Sigmoid colon (tissue), 6 donors: ENCODE measurements at regions not wholly inside any gene's neighbourhood (a gene's known extent, or its start where the extent isn't known, plus 50 kb on each side); places are given as distances from the start of the nearest gene placed in this dataset.

Experiments
- DNase-seq: peaks from one replicate; pipeline ENCODE4 v3.0.0-alpha.2; 2019
- H3K27ac ChIP-seq, 4 donors: fragments of 200-600 bp; sonication (generic); one replicate each; pipeline ENCODE4 v1.5.1; 2016 to 2019; ENCODE audit warnings: mild to moderate bottlenecking in 1 of 4
- H3K27me3 ChIP-seq, 3 donors: fragments of 200-600 bp; sonication (generic); one replicate each; pipeline ENCODE4 v1.5.1; 2019; ENCODE audit warnings: mild to moderate bottlenecking in 1 of 3
- H3K36me3 ChIP-seq, 4 donors: fragments of 200-600 bp; sonication (generic); one replicate each; pipeline ENCODE4 v1.5.1; 2016 to 2019
- H3K4me1 ChIP-seq, 4 donors: fragments of 200-600 bp; sonication (generic); one replicate each; pipeline ENCODE4 v1.5.1; 2017 to 2019
- H3K4me3 ChIP-seq, 4 donors: fragments of 200-600 bp; sonication (generic); one replicate each; pipeline ENCODE4 v1.5.1; 2017 to 2019; ENCODE audit warnings: mild to moderate bottlenecking in 2 of 4, moderate library complexity in 1 of 4
- H3K9me3 ChIP-seq, 4 donors: fragments of 200-600 bp in 3 of 4; sonication (generic) in 3 of 4; one replicate each; pipeline versions ENCODE4 v1.5.1 to v1.6.1; 2013 to 2019
- EP300 ChIP-seq, 4 donors: sonication (generic); formaldehyde crosslinking; IDR thresholded peaks; one replicate each; pipeline ENCODE4 v1.6.1; 2017; ENCODE audit warnings: antibody characterized with exemption in 4 of 4
- POLR2A ChIP-seq, 2 donors: fragments of 450-650 bp; IDR thresholded peaks; one replicate each; pipeline ENCODE4 v1.6.1; 2016; ENCODE audit warnings: antibody characterized with exemption in 2 of 2, mild to moderate bottlenecking in 2 of 2, moderate library complexity in 2 of 2
- POLR2AphosphoS5 ChIP-seq, 4 donors: sonication (generic); formaldehyde crosslinking; IDR thresholded peaks; one replicate each; pipeline ENCODE4 v1.6.1; 2017; ENCODE audit warnings: antibody characterized with exemption in 4 of 4
- WGBS, 2 donors: extraction: QIAGEN DNeasy Blood & Tissue Kit; methylation state at CpG; one replicate each; pipeline ENCODE4 v1.1.7; 2013; 5-methylcytosine and 5-hydroxymethylcytosine counted together
- intact Hi-C: fragments of 100-400 bp; cut with DNase I; formaldehyde crosslinking; loops from one replicate; pipeline ENCODE4 v1.15.1; 2023
- TF ChIP-seq, protein P1 (sequence below), 4 experiments: fragments of 450-650 bp in 3 of 4; fragments of 200-600 bp in 1 of 4; IDR thresholded peaks; one replicate each; pipeline ENCODE4 v1.5.1; 2016 to 2019; ENCODE audit warnings: antibody characterized with exemption in 4 of 4, mild to moderate bottlenecking in 3 of 4, moderate library complexity in 2 of 4
- donor health status: healthy with polysubstance abuse.
- donor health status: healthy.

DNA sequence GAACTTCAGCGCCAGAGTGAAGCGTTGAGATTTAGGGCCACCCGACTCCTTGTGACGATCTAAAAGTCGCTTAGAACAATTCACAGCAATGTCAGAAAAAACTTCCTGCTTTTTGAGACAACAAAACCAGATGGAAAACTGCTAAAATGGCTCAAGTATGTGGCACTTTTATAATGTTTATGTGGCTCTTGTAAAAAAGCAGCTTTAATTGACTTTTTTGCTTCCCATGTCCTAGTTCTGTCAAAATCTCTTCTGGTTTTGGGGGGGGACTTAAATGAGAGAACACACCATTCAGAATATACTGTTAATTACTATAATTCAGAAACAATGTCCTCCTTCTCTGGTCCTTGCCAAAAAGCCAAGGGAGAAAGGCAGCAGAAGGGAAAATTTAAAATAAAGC is 154.7 kb upstream of the LSM14A start:
- Histone ChIP-seq H3K4me3 (no peak overlapping the region), H3K4me1 (no peaks in the 10 kb centered on the region), H3K36me3 (no peaks in the 10 kb centered on the region), H3K9me3 (peaks cover 0 to 8% (median 1%) of the 10 kb centered on the region in 4 donors), H3K27me3 (peaks cover 0 to 27% (median 5%) of the 10 kb centered on the region in 3 donors), H3K27ac (no peak overlapping the region)
- WGBS, 2 donors = 46 to 67% methylated on average over 5 of the region's 5 CpGs
- TF ChIP-seq POLR2A (IDR thresholded peaks at IDR 0.05) (no peak), EP300 (IDR thresholded peaks at IDR 0.05) (no peak), POLR2AphosphoS5 (IDR thresholded peaks at IDR 0.05) (no peak)
- TF ChIP-seq, protein P1, sequence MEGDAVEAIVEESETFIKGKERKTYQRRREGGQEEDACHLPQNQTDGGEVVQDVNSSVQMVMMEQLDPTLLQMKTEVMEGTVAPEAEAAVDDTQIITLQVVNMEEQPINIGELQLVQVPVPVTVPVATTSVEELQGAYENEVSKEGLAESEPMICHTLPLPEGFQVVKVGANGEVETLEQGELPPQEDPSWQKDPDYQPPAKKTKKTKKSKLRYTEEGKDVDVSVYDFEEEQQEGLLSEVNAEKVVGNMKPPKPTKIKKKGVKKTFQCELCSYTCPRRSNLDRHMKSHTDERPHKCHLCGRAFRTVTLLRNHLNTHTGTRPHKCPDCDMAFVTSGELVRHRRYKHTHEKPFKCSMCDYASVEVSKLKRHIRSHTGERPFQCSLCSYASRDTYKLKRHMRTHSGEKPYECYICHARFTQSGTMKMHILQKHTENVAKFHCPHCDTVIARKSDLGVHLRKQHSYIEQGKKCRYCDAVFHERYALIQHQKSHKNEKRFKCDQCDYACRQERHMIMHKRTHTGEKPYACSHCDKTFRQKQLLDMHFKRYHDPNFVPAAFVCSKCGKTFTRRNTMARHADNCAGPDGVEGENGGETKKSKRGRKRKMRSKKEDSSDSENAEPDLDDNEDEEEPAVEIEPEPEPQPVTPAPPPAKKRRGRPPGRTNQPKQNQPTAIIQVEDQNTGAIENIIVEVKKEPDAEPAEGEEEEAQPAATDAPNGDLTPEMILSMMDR (IDR thresholded peaks at IDR 0.05) = no peak
- intact Hi-C loops = no loop called here
- no peak for DNase-seq

DNA sequence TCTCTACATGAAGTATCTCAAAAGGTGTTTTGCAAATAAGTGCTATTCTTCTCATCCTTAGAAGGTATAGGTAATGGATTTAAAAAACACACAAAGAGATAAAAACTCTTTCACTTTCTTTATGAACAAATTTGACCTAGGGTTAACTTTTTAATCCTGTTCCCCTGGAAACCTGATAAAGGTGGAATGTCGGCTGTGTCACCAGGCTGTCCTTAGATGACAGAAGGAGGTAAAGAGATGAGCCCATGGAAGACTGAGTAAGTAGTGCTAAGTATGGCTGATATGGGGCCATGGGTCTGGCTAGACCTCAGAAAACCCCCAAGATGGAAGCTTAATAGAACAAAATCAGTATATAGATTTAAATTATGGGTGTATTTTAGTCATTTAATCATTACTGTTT is 153.8 kb upstream of the LSM14A start:
- Histone ChIP-seq H3K4me3 (no peak overlapping the region), H3K4me1 (no peaks in the 10 kb centered on the region), H3K27ac (no peak overlapping the region), H3K9me3 (peaks cover 0 to 13% (median 7%) of the 10 kb centered on the region in 4 donors), H3K36me3 (no peaks in the 10 kb centered on the region), H3K27me3 (peaks cover 0 to 21% (median 5%) of the 10 kb centered on the region in 3 donors)
- DNase-seq = no peak
- intact Hi-C loops = no loop called here
- no peak for TF ChIP-seq POLR2A (IDR thresholded peaks at IDR 0.05)
- TF ChIP-seq EP300 (IDR thresholded peaks at IDR 0.05) = no peak
- TF ChIP-seq, protein P1 (IDR thresholded peaks at IDR 0.05) = no peak
- TF ChIP-seq POLR2AphosphoS5 (IDR thresholded peaks at IDR 0.05) = no peak
- 30 to 73% methylated on average over 1 of the region's 1 CpG for WGBS, 2 donors

DNA sequence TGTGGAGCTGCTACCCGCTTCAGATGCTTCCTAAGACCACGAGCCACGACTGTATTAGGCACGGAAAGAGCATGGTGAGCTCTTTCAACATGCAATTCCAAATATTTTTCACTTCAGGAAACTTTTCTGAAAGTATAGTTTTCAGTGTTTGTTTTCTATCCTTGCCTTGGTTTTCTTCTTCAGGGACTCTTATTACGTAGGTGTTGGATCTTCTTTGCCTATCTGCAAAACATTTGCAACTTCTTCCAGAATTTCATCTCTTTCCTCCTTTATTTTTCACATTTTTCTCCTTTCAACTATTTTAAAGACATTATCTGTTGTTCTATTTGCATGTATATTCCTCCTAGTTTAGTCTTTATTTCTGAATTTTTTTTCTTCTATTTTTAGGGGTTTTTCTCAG is 148.9 kb upstream of the LSM14A start:
- H3K36me3 ChIP-seq = no peaks in the 10 kb centered on the region
- H3K27ac ChIP-seq = no peak overlapping the region
- peaks cover 0 to 6% (median 0%) of the 10 kb centered on the region in 3 donors for H3K27me3 ChIP-seq
- peaks cover 0 to 16% (median 9%) of the 10 kb centered on the region in 4 donors for H3K9me3 ChIP-seq
- intact Hi-C loops = no loop called here
- no peaks in the 10 kb centered on the region for H3K4me1 ChIP-seq
- no peak overlapping the region for H3K4me3 ChIP-seq
- 82 to 92% methylated on average over 5 of the region's 5 CpGs for WGBS, 2 donors
- no peak for DNase-seq
- TF ChIP-seq POLR2A (IDR thresholded peaks at IDR 0.05) = no peak

DNA sequence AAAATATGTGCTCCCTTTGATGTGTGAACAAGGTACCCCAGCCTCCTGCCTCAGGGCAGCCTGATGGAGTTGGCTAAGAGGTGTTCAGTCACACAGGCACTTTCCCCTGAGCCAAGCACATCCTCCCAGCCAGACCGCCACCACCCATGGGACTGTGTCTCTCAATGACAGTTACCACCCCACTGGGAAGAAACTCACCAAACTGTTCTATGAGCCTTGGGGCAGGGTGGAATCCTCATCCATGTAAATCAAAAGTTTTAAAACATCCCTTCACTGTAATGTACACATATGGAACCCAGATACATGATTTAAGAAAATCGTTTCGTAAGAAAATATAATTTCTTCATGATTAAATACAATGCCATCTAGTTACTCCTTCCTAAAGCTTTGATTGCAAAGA is 138.4 kb upstream of the LSM14A start:
- intact Hi-C loops = no loop called here
- H3K4me1 ChIP-seq = no peaks in the 10 kb centered on the region

DNA sequence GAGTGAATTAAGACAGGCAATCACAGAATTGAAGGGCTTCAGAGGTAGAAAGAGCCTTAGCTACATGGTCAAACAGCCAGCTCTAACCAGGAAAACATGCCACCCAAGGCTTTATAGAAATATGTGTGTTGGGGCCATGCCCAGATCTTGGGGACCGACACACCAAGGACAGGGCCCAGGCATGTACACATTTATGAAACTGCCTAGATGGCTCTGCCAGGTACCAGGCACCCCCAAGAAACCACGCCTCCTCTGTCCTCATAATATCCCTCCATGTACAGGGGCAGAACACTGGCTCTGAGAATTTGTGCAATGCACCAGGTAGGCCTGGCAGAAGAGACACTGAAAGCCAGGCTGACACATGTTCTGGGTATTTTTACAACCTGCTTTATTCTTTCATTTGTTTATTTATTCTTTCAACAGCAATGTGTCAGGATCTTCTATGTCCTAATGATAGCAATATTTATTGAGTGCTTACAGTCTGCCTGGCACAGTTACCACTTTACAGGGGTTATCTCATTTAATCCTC is 137.9 kb upstream of the LSM14A start:
- TF ChIP-seq POLR2AphosphoS5 (IDR thresholded peaks at IDR 0.05) = no peak
- TF ChIP-seq, protein P1 (IDR thresholded peaks at IDR 0.05) = no peak
- no peak for TF ChIP-seq POLR2A (IDR thresholded peaks at IDR 0.05)
- no peak for TF ChIP-seq EP300 (IDR thresholded peaks at IDR 0.05)
- Histone ChIP-seq H3K9me3 (no peaks in the 10 kb centered on the region), H3K4me3 (no peak overlapping the region), H3K4me1 (no peaks in the 10 kb centered on the region), H3K27ac (no peak overlapping the region), H3K36me3 (no peaks in the 10 kb centered on the region), H3K27me3 (no peaks in the 10 kb centered on the region)
- 66 to 84% methylated on average over 2 of the region's 2 CpGs for WGBS, 2 donors
- intact Hi-C loops = no loop called here
- no peak for DNase-seq

More for the DNA sequence above, 138.4 kb upstream of the LSM14A start:
- Histone ChIP-seq H3K9me3 (no peaks in the 10 kb centered on the region), H3K27me3 (no peaks in the 10 kb centered on the region), H3K4me3 (no peak overlapping the region), H3K27ac (no peak overlapping the region), H3K36me3 (no peaks in the 10 kb centered on the region)
- TF ChIP-seq POLR2AphosphoS5 (IDR thresholded peaks at IDR 0.05) = no peak
- TF ChIP-seq EP300 (IDR thresholded peaks at IDR 0.05) = no peak
- TF ChIP-seq, protein P1 (IDR thresholded peaks at IDR 0.05) = no peak
- no peak for TF ChIP-seq POLR2A (IDR thresholded peaks at IDR 0.05)
- no peak for DNase-seq
- WGBS, 2 donors = 92 to 95% methylated on average over 3 of the region's 3 CpGs
